BLaER1 treated with 17β-estradiol and CSF1 and Interleukin-3, amounts not matched to agents 10 nM and 100 nM (cell line): ENCODE measurements at regions not wholly inside any gene's neighbourhood (a gene's known extent, or its start where the extent isn't known, plus 50 kb on each side); places are given as distances from the start of the nearest gene placed in this dataset.
A peak's percentile ranks its signal among the peaks of the same experiment; 100 is the strongest.

ENCODE experiments used
- H3K27ac ChIP-seq, 11 experiments: shearing (Covaris generic); formaldehyde crosslinking; 2 replicates each; pipeline ENCODE4 v1.8.1; 2022
- H3K27me3 ChIP-seq, 11 experiments: shearing (Covaris generic); formaldehyde crosslinking; 2 replicates each; pipeline ENCODE4 v1.8.1; 2022
- H3K36me3 ChIP-seq, 11 experiments: shearing (Covaris generic); formaldehyde crosslinking; 2 replicates each; pipeline ENCODE4 v1.8.1; 2022
- H3K4me1 ChIP-seq, 10 experiments: shearing (Covaris generic); formaldehyde crosslinking; 2 replicates each; pipeline ENCODE4 v1.8.1; 2022
- H3K4me2 ChIP-seq, 11 experiments: shearing (Covaris generic); formaldehyde crosslinking; 2 replicates each; pipeline ENCODE4 v1.8.1; 2022
- H3K4me3 ChIP-seq, 10 experiments: shearing (Covaris generic); formaldehyde crosslinking; 2 replicates each; pipeline ENCODE4 v1.8.1; 2022
- H3K9ac ChIP-seq, 11 experiments: shearing (Covaris generic); formaldehyde crosslinking; 2 replicates each; pipeline ENCODE4 v1.8.1; 2022
- H3K9me3 ChIP-seq, 11 experiments: shearing (Covaris generic); formaldehyde crosslinking; replicated peaks in 1 of 11; 2 replicates each; pipeline ENCODE4 v1.8.1; 2022
- H4K20me1 ChIP-seq, 11 experiments: shearing (Covaris generic); formaldehyde crosslinking; 2 replicates each; pipeline ENCODE4 v1.8.1; 2022
- Cebpa-rat ChIP-seq, 11 experiments: shearing (Covaris generic); IDR thresholded peaks; 2 replicates each; pipeline ENCODE4 v1.8.1; 2022

GRCh38 chr4:73929278-73929677 lies 52.5 kb downstream of the PF4 start:
- no peak overlapping the region for H3K4me3 ChIP-seq
- H3K9ac ChIP-seq: no peak overlapping the region
- no peaks in the 10 kb centered on the region for H3K4me1 ChIP-seq
- no peak overlapping the region for H3K4me2 ChIP-seq
- no peaks in the 10 kb centered on the region for H3K36me3 ChIP-seq
- H4K20me1 ChIP-seq: no peaks in the 10 kb centered on the region
- no peaks in the 10 kb centered on the region for H3K27me3 ChIP-seq
- H3K9me3 ChIP-seq: peaks cover 0 to 46% (median 0%) of the 10 kb centered on the region in 11 experiments; a peak in 7 of 22 replicates
- no peak for TF ChIP-seq Cebpa-rat (IDR thresholded peaks at IDR 0.05)
- no peak overlapping the region for H3K27ac ChIP-seq

DNA sequence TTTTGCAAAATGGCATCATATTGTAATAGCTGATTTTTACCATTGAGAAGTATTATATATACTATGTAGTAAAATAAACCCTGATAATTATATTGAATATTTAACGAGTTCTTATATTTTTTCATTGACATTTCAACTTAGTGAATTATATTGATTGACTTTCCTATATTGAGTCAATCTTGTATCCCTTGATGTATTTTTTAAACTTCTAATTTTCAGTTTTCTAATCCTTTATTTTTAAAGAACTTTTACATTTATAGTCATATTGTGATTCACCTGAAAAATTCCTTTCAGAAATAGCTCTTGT lies 54.4 kb downstream of the CXCL1 start:
- Histone ChIP-seq H3K9ac (no peak overlapping the region), H3K4me1 (peaks cover 0 to 35% (median 0%) of the 10 kb centered on the region in 10 experiments; a peak in 6 of 20 replicates), H3K27me3 (no peaks in the 10 kb centered on the region), H3K9me3 (peaks cover 0 to 33% (median 0%) of the 10 kb centered on the region in 11 experiments; a peak in 5 of 22 replicates), H3K4me3 (no peak overlapping the region), H3K27ac (peak overlapping the region in 1 of 11 experiments; percentile 75; a peak in 2 of 22 replicates), H4K20me1 (no peaks in the 10 kb centered on the region), H3K36me3 (no peaks in the 10 kb centered on the region), H3K4me2 (peak overlapping the region in 1 of 11 experiments; percentile 62; a peak in 2 of 22 replicates)
- TF ChIP-seq Cebpa-rat (IDR thresholded peaks at IDR 0.05): no peak

- Histone ChIP-seq H3K27ac (peak overlapping the region in 4 of 11 experiments; percentile 42 to 75 (median 64); a peak in 7 of 22 replicates), H3K4me3 (no peak overlapping the region), H3K4me2 (peak overlapping the region in 3 of 11 experiments; percentile 29 to 62 (median 48); a peak in 5 of 22 replicates), H3K36me3 (no peaks in the 10 kb centered on the region), H3K9ac (peak overlapping the region in 3 of 11 experiments; percentile 15 to 60 (median 57); a peak in 4 of 22 replicates), H3K4me1 (peaks cover 0 to 41% (median 0%) of the 10 kb centered on the region in 10 experiments; a peak in 6 of 20 replicates), H3K27me3 (no peaks in the 10 kb centered on the region), H3K9me3 (peaks cover 0 to 27% (median 0%) of the 10 kb centered on the region in 11 experiments; a peak in 5 of 22 replicates), H4K20me1 (no peaks in the 10 kb centered on the region)
- no peak for TF ChIP-seq Cebpa-rat (IDR thresholded peaks at IDR 0.05)
These were observed 53.8 kb downstream of the CXCL1 start for GRCh38 chr4:73922766-73923630.

GRCh38 chr4:73922317-73922716 lies 53.1 kb downstream of the CXCL1 start:
- Histone ChIP-seq H3K4me1 (peaks cover 0 to 47% (median 0%) of the 10 kb centered on the region in 10 experiments; a peak in 6 of 20 replicates), H3K4me3 (no peak overlapping the region), H3K27ac (peak overlapping the region in 4 of 11 experiments; percentile 42 to 75 (median 64); a peak in 6 of 22 replicates), H3K27me3 (no peaks in the 10 kb centered on the region), H3K4me2 (peak overlapping the region in 3 of 11 experiments; percentile 29 to 62 (median 48); a peak in 6 of 22 replicates), H3K9me3 (peaks cover 0 to 21% (median 0%) of the 10 kb centered on the region in 11 experiments; a peak in 5 of 22 replicates), H3K36me3 (no peaks in the 10 kb centered on the region), H4K20me1 (no peaks in the 10 kb centered on the region), H3K9ac (peak overlapping the region in 1 of 11 experiments; percentile 60; a peak in 2 of 22 replicates)
- no peak for TF ChIP-seq Cebpa-rat (IDR thresholded peaks at IDR 0.05)
